GM19025 (cell line): ENCODE measurements at regions not wholly inside any gene's neighbourhood (a gene's known extent, or its start where the extent isn't known, plus 50 kb on each side); places are given as distances from the start of the nearest gene placed in this dataset.

Experiments used
- ATAC-seq: cut with Tn5 transposase; IDR thresholded peaks from one replicate; pipeline ENCODE4 v1.9.1; 2021; ENCODE audit warnings: mild to moderate bottlenecking, low read depth, moderate library complexity; ENCODE audit not compliant: unreplicated experiment

- no peak for ATAC-seq
Measured at GRCh38 chr18:11246495-11247300, 97.3 kb upstream of the PIEZO2 start.

GRCh38 chr18:11245879-11246278 is 96.5 kb upstream of the PIEZO2 start:
- no peak for ATAC-seq

DNA sequence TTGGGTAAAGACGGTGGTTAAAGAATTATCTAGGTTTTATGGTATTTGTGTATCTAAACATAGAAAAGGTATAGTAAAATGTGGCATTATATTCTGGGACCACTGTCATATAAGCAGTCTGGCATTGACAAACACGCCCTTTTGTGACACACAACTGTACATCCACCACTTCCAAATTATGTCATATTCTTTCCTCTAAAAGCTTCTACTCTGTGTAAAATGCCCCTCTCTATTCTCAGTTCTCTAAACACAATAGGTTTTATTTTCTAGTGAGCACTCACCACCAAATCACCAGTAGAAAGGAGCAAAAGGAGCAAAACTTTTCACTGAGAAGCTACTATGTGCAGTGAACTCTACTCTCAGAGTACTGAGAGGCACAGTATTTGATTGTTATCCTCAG is 88.1 kb upstream of the PIEZO2 start:
- no peak for ATAC-seq

DNA sequence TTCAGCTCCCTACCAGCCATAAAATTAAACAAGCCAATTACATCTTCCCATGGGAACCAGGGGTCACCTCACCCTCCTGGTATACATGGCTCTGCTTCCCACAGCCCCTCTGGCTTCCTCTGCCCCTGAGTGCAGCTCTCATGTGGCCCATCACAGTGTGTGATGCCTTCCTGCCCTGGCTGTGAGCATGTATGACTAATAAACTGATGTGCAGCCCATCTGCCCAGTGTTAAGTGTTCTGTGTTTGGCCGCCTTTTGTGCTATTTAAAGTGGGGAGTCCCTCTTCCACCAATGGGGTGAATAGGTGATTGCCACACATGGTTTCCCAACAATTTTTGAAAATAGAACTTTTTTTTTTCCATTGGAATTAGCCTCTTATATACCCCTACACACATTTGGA is 87.7 kb upstream of the PIEZO2 start:
- ATAC-seq: no peak

GRCh38 chr18:11224153-11224552 is 74.8 kb upstream of the PIEZO2 start:
- ATAC-seq: no peak

DNA sequence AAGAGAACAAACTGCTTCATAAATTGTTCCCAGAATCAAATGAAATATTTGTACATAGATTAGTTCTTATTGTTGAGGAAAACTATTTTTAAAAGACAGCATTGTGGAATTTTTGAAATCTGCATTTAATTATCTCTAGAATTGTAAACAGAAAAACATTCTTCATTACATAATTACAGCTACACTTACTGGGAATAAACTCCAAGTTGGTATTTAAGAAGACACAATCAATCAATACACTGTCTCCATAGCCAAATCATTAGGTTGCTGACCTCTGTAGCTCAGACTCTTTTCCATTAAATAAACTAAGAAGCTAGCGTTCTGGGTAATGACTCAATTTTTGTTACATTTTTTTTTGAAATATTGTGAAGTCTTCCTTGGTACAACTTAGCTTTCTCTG is 70.2 kb upstream of the PIEZO2 start:
- no peak for ATAC-seq

DNA sequence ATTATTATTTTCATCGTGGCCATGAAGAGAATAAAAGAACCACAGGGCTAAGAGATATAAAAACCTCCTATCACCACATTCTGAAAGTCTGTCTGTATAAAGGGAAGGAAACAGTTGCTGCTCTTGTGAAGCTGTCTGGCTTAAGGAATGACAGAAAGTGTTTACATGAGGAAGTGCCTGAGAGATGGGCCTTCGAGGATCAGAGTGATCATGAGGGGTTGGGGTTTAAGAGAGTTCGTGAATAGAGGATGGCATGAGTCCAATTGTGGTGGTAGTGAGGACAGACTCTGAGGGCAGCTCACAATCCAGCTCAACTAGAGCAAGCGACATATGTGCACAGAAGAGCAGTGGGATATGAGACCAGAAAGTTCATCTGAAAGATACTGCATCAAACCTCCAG is 65.8 kb upstream of the PIEZO2 start:
- no peak for ATAC-seq

GRCh38 chr18:11204020-11204419 is 54.7 kb upstream of the PIEZO2 start:
- ATAC-seq: no peak

- ATAC-seq: no peak
Measured at GRCh38 chr18:11199477-11199876, 50.1 kb upstream of the PIEZO2 start.
